NB4 (cell line): ENCODE measurements at regions not wholly inside any gene's neighbourhood (a gene's known extent, or its start where the extent isn't known, plus 50 kb on each side); places are given as distances from the start of the nearest gene placed in this dataset.

Source experiments
- CTCF ChIP-seq: IDR thresholded peaks from one replicate; pipeline ENCODE4 v1.5.1; 2012; ENCODE audit warnings: low read depth, low read length
- MAX ChIP-seq: IDR thresholded peaks from 2 replicates; pipeline ENCODE4 v1.6.1; 2011; ENCODE audit warnings: low read depth, low read length

- TF ChIP-seq CTCF (no peak), MAX (no peak)
These were observed 75.2 kb upstream of the SLC25A48 start for GRCh38 chr5:135759149-135759784.
